BLaER1 treated with 17β-estradiol and CSF1 and Interleukin-3, amounts not matched to agents 10 nM and 100 nM (cell line): ENCODE measurements at regions not wholly inside any gene's neighbourhood (a gene's known extent, or its start where the extent isn't known, plus 50 kb on each side); places are given as distances from the start of the nearest gene placed in this dataset.

ENCODE experiments used
- H3K27ac ChIP-seq, 11 experiments: shearing (Covaris generic); formaldehyde crosslinking; 2 replicates each; pipeline ENCODE4 v1.8.1; 2022
- H3K27me3 ChIP-seq, 11 experiments: shearing (Covaris generic); formaldehyde crosslinking; 2 replicates each; pipeline ENCODE4 v1.8.1; 2022
- H3K36me3 ChIP-seq, 11 experiments: shearing (Covaris generic); formaldehyde crosslinking; 2 replicates each; pipeline ENCODE4 v1.8.1; 2022
- H3K4me1 ChIP-seq, 10 experiments: shearing (Covaris generic); formaldehyde crosslinking; 2 replicates each; pipeline ENCODE4 v1.8.1; 2022
- H3K4me2 ChIP-seq, 11 experiments: shearing (Covaris generic); formaldehyde crosslinking; 2 replicates each; pipeline ENCODE4 v1.8.1; 2022
- H3K4me3 ChIP-seq, 10 experiments: shearing (Covaris generic); formaldehyde crosslinking; 2 replicates each; pipeline ENCODE4 v1.8.1; 2022
- H3K9ac ChIP-seq, 11 experiments: shearing (Covaris generic); formaldehyde crosslinking; 2 replicates each; pipeline ENCODE4 v1.8.1; 2022
- H3K9me3 ChIP-seq, 11 experiments: shearing (Covaris generic); formaldehyde crosslinking; replicated peaks in 1 of 11; 2 replicates each; pipeline ENCODE4 v1.8.1; 2022
- H4K20me1 ChIP-seq, 11 experiments: shearing (Covaris generic); formaldehyde crosslinking; 2 replicates each; pipeline ENCODE4 v1.8.1; 2022
- Cebpa-rat ChIP-seq, 11 experiments: shearing (Covaris generic); IDR thresholded peaks; 2 replicates each; pipeline ENCODE4 v1.8.1; 2022

DNA sequence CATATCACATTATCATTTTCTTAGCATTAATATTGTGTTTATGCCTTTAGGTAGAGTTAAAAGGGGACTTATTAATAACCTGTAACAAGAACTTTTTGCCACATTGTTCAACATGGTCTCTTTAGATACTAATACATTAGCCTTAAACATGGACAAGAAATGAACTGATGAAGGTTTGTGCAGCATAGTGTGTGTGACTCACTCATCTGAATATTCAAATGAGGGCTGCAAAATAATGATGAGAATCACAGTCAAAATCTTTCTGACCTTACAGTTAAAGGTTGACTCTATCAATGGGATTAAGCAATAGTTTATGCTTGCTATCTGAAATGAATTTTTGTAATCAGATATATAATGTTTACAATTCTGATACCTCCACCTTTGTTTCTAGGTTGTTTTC is 1189.3 kb upstream of the CITED2 start:
- Histone ChIP-seq H3K9ac (no peak overlapping the region), H3K27me3 (no peaks in the 10 kb centered on the region), H3K27ac (no peak overlapping the region), H3K4me1 (peaks cover 0 to 24% (median 8%) of the 10 kb centered on the region in 10 experiments; a peak in 8 of 20 replicates), H3K4me2 (no peak overlapping the region), H3K36me3 (no peaks in the 10 kb centered on the region), H3K9me3 (peaks cover 0 to 5% (median 0%) of the 10 kb centered on the region in 11 experiments; a peak in 3 of 22 replicates), H4K20me1 (no peaks in the 10 kb centered on the region), H3K4me3 (no peak overlapping the region)
- no peak for TF ChIP-seq Cebpa-rat (IDR thresholded peaks at IDR 0.05)

DNA sequence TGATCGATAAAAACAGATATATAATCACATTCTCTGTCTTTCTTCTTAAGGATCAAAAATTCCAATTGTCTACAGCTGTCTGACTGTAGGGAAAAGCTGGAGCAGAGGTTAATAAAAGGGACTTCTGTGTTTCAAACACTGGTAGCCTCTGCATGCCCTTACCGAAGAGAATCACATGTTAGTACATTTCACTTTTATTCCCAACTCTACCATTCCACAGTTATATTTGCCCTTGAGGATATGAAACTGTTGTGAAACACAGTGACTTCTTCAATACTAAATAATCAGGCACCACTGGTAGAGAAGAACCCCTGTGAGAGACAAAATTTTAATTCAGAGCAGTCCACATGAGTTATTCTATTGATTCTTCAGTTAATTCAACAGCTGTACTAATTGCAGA is 1187.3 kb upstream of the CITED2 start:
- no peak for TF ChIP-seq Cebpa-rat (IDR thresholded peaks at IDR 0.05)
- no peaks in the 10 kb centered on the region for H3K9me3 ChIP-seq
- no peaks in the 10 kb centered on the region for H3K27me3 ChIP-seq

DNA sequence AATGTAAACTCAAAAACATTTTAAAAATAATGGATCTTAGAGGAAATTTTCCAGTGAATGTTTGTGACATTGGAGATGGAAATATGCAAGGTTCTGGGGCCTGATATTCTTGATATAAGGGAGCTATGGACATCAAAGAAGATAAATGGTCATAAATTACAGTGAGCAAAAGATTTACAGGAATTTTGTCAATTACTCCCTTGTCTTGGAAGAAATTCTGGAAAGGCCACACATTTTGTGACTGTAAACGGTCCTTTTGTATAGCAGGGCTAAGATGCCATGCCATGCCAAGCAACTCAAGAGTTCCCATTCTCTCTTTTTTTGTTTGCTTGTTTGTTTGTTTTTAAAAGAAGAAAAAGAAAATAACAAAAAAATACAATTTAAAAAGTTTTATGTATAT is 1186.2 kb upstream of the CITED2 start:
- Histone ChIP-seq H4K20me1 (no peaks in the 10 kb centered on the region), H3K4me3 (no peak overlapping the region), H3K9me3 (no peaks in the 10 kb centered on the region), H3K27me3 (no peaks in the 10 kb centered on the region), H3K27ac (no peak overlapping the region), H3K4me1 (peaks cover 0 to 10% (median 0%) of the 10 kb centered on the region in 10 experiments; a peak in 4 of 20 replicates), H3K4me2 (no peak overlapping the region), H3K9ac (no peak overlapping the region), H3K36me3 (no peaks in the 10 kb centered on the region)
- TF ChIP-seq Cebpa-rat (IDR thresholded peaks at IDR 0.05) = no peak

More for the DNA sequence above, 1187.3 kb upstream of the CITED2 start:
- no peak overlapping the region for H3K4me3 ChIP-seq
- H3K27ac ChIP-seq = no peak overlapping the region
- H4K20me1 ChIP-seq = no peaks in the 10 kb centered on the region
- H3K4me1 ChIP-seq = peaks cover 0 to 16% (median 2%) of the 10 kb centered on the region in 10 experiments; a peak in 7 of 20 replicates
- no peaks in the 10 kb centered on the region for H3K36me3 ChIP-seq
- no peak overlapping the region for H3K9ac ChIP-seq
- peak overlapping the region in 3 of 11 experiments; percentile 6 to 24 (median 7); a peak in 1 of 22 replicates for H3K4me2 ChIP-seq

DNA sequence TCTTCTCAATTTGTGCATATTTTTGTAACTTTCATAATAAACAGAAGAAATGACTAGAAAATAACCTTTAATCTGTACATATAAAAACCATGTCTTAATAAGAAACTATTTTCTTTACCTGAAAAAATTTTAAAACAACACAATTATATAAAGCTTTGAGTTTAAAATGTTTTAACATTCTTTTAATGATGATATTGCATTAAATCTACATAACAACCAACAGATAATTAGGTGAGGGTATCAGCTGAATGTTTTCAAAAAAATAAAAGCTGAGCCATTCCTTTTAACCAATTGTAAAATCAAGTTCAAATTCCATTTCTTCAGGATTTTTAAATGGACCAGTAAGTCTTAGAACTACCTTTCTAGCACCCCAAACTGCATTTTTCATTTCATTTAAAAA is 1185.0 kb upstream of the CITED2 start:
- no peak overlapping the region for H3K9ac ChIP-seq
- H3K36me3 ChIP-seq = no peaks in the 10 kb centered on the region
- TF ChIP-seq Cebpa-rat (IDR thresholded peaks at IDR 0.05) = no peak

DNA sequence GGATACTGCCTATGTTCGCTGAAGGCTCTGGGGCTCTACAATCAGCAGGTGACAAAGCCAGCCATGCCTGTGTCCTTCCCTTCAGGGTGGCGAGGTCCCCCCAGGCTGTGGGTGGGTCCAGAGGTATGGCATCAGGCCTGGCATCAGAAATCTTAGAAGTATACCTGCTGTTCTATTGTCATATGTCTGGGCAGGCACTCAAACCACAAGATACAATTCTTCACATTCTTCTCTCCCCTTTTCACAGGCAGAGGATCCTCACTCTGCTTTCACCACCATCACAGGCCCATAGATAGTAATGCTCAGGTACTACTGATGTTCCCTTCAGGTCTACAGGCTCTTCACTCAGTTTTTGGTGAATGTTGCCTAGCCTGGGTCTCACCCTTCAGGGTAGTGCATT is 1180.0 kb upstream of the CITED2 start:
- no peak overlapping the region for H3K4me3 ChIP-seq
- no peak overlapping the region for H3K9ac ChIP-seq
- H3K4me2 ChIP-seq = no peak overlapping the region
- H3K4me1 ChIP-seq = no peaks in the 10 kb centered on the region
- TF ChIP-seq Cebpa-rat (IDR thresholded peaks at IDR 0.05) = no peak
- no peaks in the 10 kb centered on the region for H3K27me3 ChIP-seq
- H3K27ac ChIP-seq = no peak overlapping the region
- H3K36me3 ChIP-seq = no peaks in the 10 kb centered on the region
- no peaks in the 10 kb centered on the region for H4K20me1 ChIP-seq
- 0 out of 22 replicates have a peak, but pooled peaks cover 0 to 3% (median 0%) of the 10 kb centered on the region in 11 experiments for H3K9me3 ChIP-seq

More for the DNA sequence above, 1185.0 kb upstream of the CITED2 start:
- Histone ChIP-seq H3K27me3 (no peaks in the 10 kb centered on the region), H3K4me3 (no peak overlapping the region), H3K9me3 (0 out of 22 replicates have a peak, but pooled peaks cover 0 to 3% (median 0%) of the 10 kb centered on the region in 11 experiments), H3K4me2 (no peak overlapping the region), H3K4me1 (peaks cover 0 to 10% (median 0%) of the 10 kb centered on the region in 10 experiments; a peak in 4 of 20 replicates), H4K20me1 (no peaks in the 10 kb centered on the region), H3K27ac (no peak overlapping the region)

DNA sequence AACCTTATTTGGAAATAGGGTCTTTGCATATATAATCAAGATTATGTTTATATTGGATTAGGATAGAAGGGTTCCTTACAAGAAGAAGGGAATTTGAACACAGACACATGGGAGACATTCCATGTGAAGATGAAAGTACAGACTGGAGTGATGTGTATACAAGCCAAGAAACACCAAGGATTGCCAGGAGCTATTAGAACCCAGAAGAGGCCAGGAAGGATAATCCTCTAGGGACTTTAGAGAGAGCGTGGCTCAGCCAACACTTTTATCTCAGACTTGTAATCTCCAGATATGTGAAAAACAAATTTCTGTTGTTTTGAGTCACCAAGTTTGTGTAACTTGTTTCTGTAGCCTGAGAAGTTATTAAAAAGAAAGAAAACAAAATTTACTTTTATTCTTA is 1173.9 kb upstream of the CITED2 start:
- no peaks in the 10 kb centered on the region for H4K20me1 ChIP-seq
- no peak overlapping the region for H3K9ac ChIP-seq
- no peak overlapping the region for H3K4me2 ChIP-seq
- TF ChIP-seq Cebpa-rat (IDR thresholded peaks at IDR 0.05) = no peak
- H3K9me3 ChIP-seq = no peaks in the 10 kb centered on the region
- no peak overlapping the region for H3K4me3 ChIP-seq
- no peaks in the 10 kb centered on the region for H3K36me3 ChIP-seq
- no peaks in the 10 kb centered on the region for H3K4me1 ChIP-seq
- H3K27me3 ChIP-seq = no peaks in the 10 kb centered on the region
- no peak overlapping the region for H3K27ac ChIP-seq

DNA sequence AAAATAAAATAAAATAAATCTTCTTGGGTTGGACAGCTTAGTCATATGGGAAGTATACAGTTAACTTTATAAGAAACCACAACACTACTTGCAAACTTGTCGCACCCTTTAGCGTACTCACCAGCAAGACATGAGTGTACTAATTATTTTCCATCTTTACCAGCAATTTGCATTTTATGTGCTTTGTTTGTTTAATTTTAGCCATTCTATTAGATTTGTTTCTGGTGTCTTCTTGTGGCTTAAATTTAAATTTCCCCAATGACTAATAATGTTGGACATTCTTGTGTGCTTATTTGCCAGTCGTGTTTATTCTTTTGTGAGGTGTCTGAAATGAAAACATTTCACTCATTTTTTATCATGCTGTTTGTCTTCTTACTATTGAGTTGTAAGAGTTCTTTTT is 1172.2 kb upstream of the CITED2 start:
- Histone ChIP-seq H4K20me1 (no peaks in the 10 kb centered on the region), H3K9ac (no peak overlapping the region), H3K4me2 (no peak overlapping the region), H3K27me3 (no peaks in the 10 kb centered on the region), H3K4me1 (no peaks in the 10 kb centered on the region), H3K36me3 (no peaks in the 10 kb centered on the region), H3K4me3 (no peak overlapping the region), H3K9me3 (no peaks in the 10 kb centered on the region), H3K27ac (no peak overlapping the region)
- TF ChIP-seq Cebpa-rat (IDR thresholded peaks at IDR 0.05) = no peak

DNA sequence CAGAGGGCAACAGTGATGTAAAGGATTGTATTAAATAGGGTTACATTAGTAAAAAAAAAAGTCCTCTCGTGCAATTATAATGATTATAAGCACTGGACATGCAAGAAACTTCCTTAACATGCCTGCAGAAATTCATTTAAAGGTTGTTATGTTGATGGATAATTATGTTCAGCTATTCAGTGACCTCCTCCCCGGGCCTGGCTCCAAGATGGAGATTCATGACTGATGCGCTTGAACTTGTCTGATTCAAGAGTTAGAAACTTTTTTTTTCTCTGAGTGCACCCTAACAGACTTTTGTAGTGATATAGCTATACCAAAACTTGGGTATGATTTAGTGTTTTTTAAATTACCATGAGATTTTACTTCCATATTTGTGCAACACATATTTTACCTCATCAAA is 1170.0 kb upstream of the CITED2 start:
- Histone ChIP-seq H3K4me3 (no peak overlapping the region), H3K9ac (no peak overlapping the region), H3K4me1 (no peaks in the 10 kb centered on the region), H3K4me2 (no peak overlapping the region), H3K9me3 (no peaks in the 10 kb centered on the region), H3K36me3 (no peaks in the 10 kb centered on the region), H3K27me3 (no peaks in the 10 kb centered on the region), H3K27ac (no peak overlapping the region), H4K20me1 (no peaks in the 10 kb centered on the region)
- TF ChIP-seq Cebpa-rat (IDR thresholded peaks at IDR 0.05) = no peak

DNA sequence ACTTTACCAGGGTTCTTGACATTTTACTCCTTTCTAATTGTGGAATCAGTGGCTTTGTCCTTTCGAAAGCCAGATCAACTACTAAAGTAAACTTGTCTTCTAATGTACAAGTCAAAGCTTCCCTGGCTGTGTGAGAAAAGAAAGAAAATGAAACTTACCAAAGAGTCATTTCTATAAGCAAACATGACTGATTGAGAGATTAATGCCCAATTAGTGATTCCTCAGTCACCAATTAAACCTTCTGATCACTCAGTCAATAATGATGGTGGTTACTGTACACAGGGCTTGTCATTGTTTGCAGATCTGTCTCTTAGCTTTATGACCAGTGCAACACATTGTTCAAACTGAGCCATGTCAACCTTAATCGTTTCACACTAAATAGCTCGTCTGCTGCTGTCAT is 1168.4 kb upstream of the CITED2 start:
- Histone ChIP-seq H3K4me3 (no peak overlapping the region), H3K9ac (no peak overlapping the region), H3K9me3 (no peaks in the 10 kb centered on the region), H3K4me2 (no peak overlapping the region), H3K4me1 (peaks cover 0 to 5% (median 0%) of the 10 kb centered on the region in 10 experiments; a peak in 2 of 20 replicates), H3K27me3 (no peaks in the 10 kb centered on the region), H3K36me3 (no peaks in the 10 kb centered on the region), H4K20me1 (no peaks in the 10 kb centered on the region), H3K27ac (no peak overlapping the region)
- TF ChIP-seq Cebpa-rat (IDR thresholded peaks at IDR 0.05) = no peak

DNA sequence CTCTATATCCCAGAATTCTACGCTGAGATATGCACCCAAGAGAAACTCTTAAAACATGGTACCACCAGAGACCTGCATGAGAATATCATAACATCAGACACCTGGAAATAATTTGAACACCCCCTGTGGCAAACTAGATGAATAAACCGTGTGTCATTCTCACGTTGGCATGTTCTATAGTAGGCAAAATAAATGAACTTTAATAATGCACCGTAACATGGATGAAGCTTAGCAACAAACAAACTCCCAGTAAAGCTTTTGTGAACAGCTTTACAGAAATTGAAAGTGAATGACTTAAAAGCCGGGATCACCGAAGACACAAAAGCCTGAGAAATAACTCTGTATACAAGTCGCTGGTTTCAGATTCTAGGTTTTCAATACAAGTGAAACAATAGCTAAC is 1166.8 kb upstream of the CITED2 start:
- Histone ChIP-seq H3K4me2 (no peak overlapping the region), H4K20me1 (no peaks in the 10 kb centered on the region), H3K27me3 (no peaks in the 10 kb centered on the region), H3K9me3 (no peaks in the 10 kb centered on the region), H3K4me1 (peaks cover 0 to 6% (median 0%) of the 10 kb centered on the region in 10 experiments; a peak in 2 of 20 replicates), H3K4me3 (no peak overlapping the region), H3K27ac (no peak overlapping the region), H3K36me3 (no peaks in the 10 kb centered on the region), H3K9ac (no peak overlapping the region)
- no peak for TF ChIP-seq Cebpa-rat (IDR thresholded peaks at IDR 0.05)
